AG04450 (cell line): ENCODE measurements at regions not wholly inside any gene's neighbourhood (a gene's known extent, or its start where the extent isn't known, plus 50 kb on each side); places are given as distances from the start of the nearest gene placed in this dataset.

Source experiments
- CTCF ChIA-PET: fragments of 300-600, 350-600 bp; formaldehyde crosslinking; extraction: SDS; loops from one replicate; lab custom pipeline; 2022; ENCODE audit warnings: antibody characterized with exemption, inconsistent platforms; lab: Charles Lee
- POLR2A ChIA-PET: fragments of 350-600 bp; formaldehyde crosslinking; extraction: SDS; loops from one replicate; lab custom pipeline; 2021; ENCODE audit warnings: antibody characterized with exemption, inconsistent platforms; lab: Yijun Ruan, JAX
- DNase-seq: peaks from one replicate; pipeline ENCODE4 v3.0.0-alpha.2; 2011; ENCODE audit warnings: low read depth, low spot score
- H3K27ac ChIP-seq: one replicate; pipeline ENCODE4 v1.5.1; 2012; ENCODE audit warnings: low read depth, low read length, control low read depth
- H3K27me3 ChIP-seq: one replicate; pipeline ENCODE4 v1.6.0; 2012; ENCODE audit warnings: low read length; ENCODE audit not compliant: control insufficient read depth, insufficient read depth
- H3K4me3 ChIP-seq: 2 replicates; pipeline ENCODE4 v1.5.1; 2011; ENCODE audit warnings: mild to moderate bottlenecking, low read depth, low read length, control low read depth
- H3K9me3 ChIP-seq: 2 replicates; pipeline ENCODE4 v1.5.1; 2012; ENCODE audit warnings: low read length; ENCODE audit not compliant: control insufficient read depth, insufficient read depth
- CTCF ChIP-seq: IDR thresholded peaks from 2 replicates; pipeline ENCODE4 v1.5.1; 2011; ENCODE audit warnings: low read depth, low read length, control low read depth, inconsistent platforms

DNA sequence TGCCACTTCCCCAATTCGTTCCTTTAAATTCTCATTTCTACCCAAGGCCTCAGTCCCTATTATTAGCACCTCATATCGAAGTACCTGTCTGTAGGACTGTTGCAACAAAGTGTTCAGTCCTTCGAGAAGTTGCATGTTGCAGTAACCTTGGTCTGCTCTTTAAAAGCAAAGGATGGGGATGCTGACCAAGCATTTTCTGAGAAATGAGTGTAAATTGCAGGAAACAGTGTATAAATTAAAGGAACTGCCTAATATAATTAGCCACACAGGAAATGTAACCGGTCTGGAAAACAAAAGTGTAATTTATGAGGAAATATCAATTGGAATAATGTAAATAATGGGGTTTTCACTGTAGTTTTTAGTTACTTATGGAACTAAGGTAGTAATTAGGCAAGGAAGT lies 261.9 kb upstream of the ARID1B start:
- ChIA-PET CTCF (no interaction called here), POLR2A (no interaction called here)
- no peak for DNase-seq
- TF ChIP-seq CTCF: no peak
- Histone ChIP-seq H3K27me3 (no peaks in the 10 kb centered on the region), H3K27ac (no peak overlapping the region), H3K9me3 (no peaks in the 10 kb centered on the region), H3K4me3 (no peak overlapping the region)

DNA sequence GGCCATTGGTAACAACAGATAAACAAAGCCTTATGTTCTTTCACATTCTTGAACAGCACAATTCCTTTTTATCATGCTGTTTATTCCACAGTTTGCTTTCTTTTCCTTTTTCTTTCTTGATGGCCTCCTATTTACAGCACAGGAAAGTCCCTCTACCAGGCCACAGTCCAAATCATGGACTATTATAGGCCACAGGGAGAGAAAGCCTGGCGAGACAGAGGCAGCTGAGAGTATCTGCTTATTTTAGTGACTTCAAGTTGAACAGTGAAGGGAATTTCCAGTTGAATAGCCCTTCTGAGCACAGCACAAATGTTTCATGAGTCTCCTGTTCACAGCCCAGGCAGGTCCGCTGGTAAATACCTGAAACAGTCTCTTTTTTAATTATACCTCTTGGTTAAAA lies 263.7 kb upstream of the ARID1B start:
- no peaks in the 10 kb centered on the region for H3K9me3 ChIP-seq
- POLR2A ChIA-PET: no interaction called here
- no peak overlapping the region for H3K4me3 ChIP-seq
- CTCF ChIA-PET: no interaction called here
- no peaks in the 10 kb centered on the region for H3K27me3 ChIP-seq
- no peak for TF ChIP-seq CTCF
- no peak for DNase-seq
- H3K27ac ChIP-seq: no peak overlapping the region

- H3K27ac ChIP-seq: no peak overlapping the region
- H3K9me3 ChIP-seq: no peaks in the 10 kb centered on the region
- POLR2A ChIA-PET: no interaction called here
- no peaks in the 10 kb centered on the region for H3K27me3 ChIP-seq
- no peak overlapping the region for H3K4me3 ChIP-seq
- CTCF ChIA-PET: no interaction called here
- DNase-seq: no peak
- no peak for TF ChIP-seq CTCF
Measured at GRCh38 chr6:156511570-156511969, 265.6 kb upstream of the ARID1B start.

DNA sequence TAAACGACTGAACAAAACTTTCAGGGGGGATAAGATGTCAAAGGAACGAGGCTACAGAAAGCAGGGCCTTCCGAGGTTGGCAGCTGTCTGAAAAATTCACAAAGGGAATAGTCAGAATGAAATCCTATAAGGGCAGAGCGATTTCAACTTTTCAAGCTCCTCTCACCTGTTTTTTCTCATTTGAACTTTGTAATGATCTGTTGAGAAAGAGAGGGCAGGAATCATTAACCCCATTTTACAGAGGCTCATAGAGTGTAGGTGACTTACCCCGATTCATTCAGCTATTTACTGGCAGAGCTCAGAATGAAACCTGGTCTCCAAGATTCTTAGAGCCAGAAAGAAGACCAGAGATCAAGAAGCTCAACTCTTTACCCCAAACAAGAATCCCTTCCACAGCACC lies 266.1 kb upstream of the ARID1B start:
- no peaks in the 10 kb centered on the region for H3K9me3 ChIP-seq
- H3K27ac ChIP-seq: no peak overlapping the region
- ChIA-PET POLR2A (no interaction called here), CTCF (no interaction called here)
- no peak overlapping the region for H3K4me3 ChIP-seq
- no peaks in the 10 kb centered on the region for H3K27me3 ChIP-seq
- no peak for TF ChIP-seq CTCF
- no peak for DNase-seq

DNA sequence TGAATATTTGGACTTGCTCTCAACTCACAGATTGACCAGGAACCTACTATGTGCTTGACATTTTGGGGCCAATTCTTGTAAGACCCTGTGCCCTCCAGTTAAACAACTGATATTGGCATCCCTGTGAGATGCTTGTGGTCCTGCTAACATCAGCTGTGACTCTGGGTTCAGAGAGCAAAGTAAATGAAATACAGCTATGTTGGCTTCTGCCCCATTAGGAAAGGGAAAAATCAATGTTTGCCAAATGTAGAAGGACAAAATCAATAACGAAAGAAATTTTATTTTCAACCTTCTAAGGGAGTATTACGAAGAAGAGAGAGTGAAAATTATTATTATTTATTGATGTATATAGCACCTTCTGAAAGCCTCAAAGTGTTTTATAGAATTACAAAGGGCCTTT lies 266.9 kb upstream of the ARID1B start:
- Histone ChIP-seq H3K27ac (no peak overlapping the region), H3K27me3 (no peaks in the 10 kb centered on the region), H3K4me3 (no peak overlapping the region), H3K9me3 (no peaks in the 10 kb centered on the region)
- CTCF ChIA-PET: no interaction called here
- no peak for TF ChIP-seq CTCF
- no peak for DNase-seq
- POLR2A ChIA-PET: no interaction called here
